A549 (cell line): ENCODE measurements at regions not wholly inside any gene's neighbourhood (a gene's known extent, or its start where the extent isn't known, plus 50 kb on each side); places are given as distances from the start of the nearest gene placed in this dataset.

Experiments used
- ATAC-seq, 2 experiments: fragments of 200-7000 bp in 1 of 2; fragments of >200 bp in 1 of 2; cut with Nextera tagmentation in 1 of 2; cut with Tn5 transposase in 1 of 2; 3 replicates each; pipeline versions ENCODE4 v1.8.0 to v1.9.1; 2018 to 2020; ENCODE audit warnings: mild to moderate bottlenecking in 1 of 2, moderate library complexity in 1 of 2
- CTCF ChIA-PET: fragments of 300-600 bp; sonication (Branson Sonifier 250); formaldehyde crosslinking; extraction: SDS; loops from one replicate; lab custom pipeline; 2021; ENCODE audit warnings: antibody characterized with exemption, inconsistent platforms; lab: Yijun Ruan, JAX
- POLR2A ChIA-PET: fragments of 350-600 bp; formaldehyde crosslinking; extraction: SDS; loops from one replicate; lab custom pipeline; 2021; ENCODE audit warnings: antibody characterized with exemption, inconsistent platforms; lab: Yijun Ruan, JAX
- DNase-seq, 2 experiments: peaks; one replicate each; pipeline versions ENCODE4 v3.0.0 to v3.0.0-alpha.2; 2011 to 2016; ENCODE audit warnings: low read depth in 1 of 2, low spot score in 1 of 2
- FAIRE-seq: peaks from 2 replicates; lab custom pipeline; 2011; peaks lifted over from hg19 to GRCh38; lab: Jason Lieb, UNC
- H3K27ac ChIP-seq, 2 experiments: fragments of >200 bp; sonication (Bioruptor Twin); formaldehyde crosslinking; 3 replicates each; pipeline ENCODE4 v1.5.1; 2016 to 2017
- H3K4me1 ChIP-seq: fragments of >200 bp; sonication (Bioruptor Twin); formaldehyde crosslinking; 3 replicates; pipeline ENCODE4 v1.6.1; 2016
- H3K4me2 ChIP-seq: fragments of >200 bp; sonication (Bioruptor Twin); formaldehyde crosslinking; 3 replicates; pipeline ENCODE4 v1.6.1; 2016
- H3K4me3 ChIP-seq: fragments of >200 bp; sonication (Bioruptor Twin); formaldehyde crosslinking; 3 replicates; pipeline ENCODE4 v1.5.1; 2016
- H3K9me3 ChIP-seq: fragments of >200 bp; sonication (Bioruptor Twin); formaldehyde crosslinking; 3 replicates; pipeline ENCODE4 v1.6.1; 2016
- CBX8 ChIP-seq: fragments of 200-600 bp; sonication (generic); IDR thresholded peaks from 2 replicates; pipeline ENCODE4 v1.6.1; 2016
- CEBPB ChIP-seq, 2 experiments: fragments of >200 bp in 1 of 2; sonication (Bioruptor Twin) in 1 of 2; formaldehyde crosslinking in 1 of 2; IDR thresholded peaks; 2 replicates each; pipeline ENCODE4 v1.6.1; 2012 to 2016
- EHMT2 ChIP-seq: fragments of 200-600 bp; sonication (generic); IDR thresholded peaks from 2 replicates; pipeline ENCODE4 v1.6.1; 2016; ENCODE audit warnings: antibody characterized with exemption, low read depth, mild to moderate bottlenecking, moderate library complexity
- ESRRA ChIP-seq: fragments of 150-350 bp; IDR thresholded peaks from 2 replicates; pipeline ENCODE4 v1.6.1; 2014; ENCODE audit warnings: mild to moderate bottlenecking, low read length, borderline replicate concordance
- FOSL2 ChIP-seq, 2 experiments: fragments of 450-650 bp in 1 of 2; fragments of >200 bp in 1 of 2; sonication (Bioruptor Twin) in 1 of 2; formaldehyde crosslinking; IDR thresholded peaks; 2 replicates each; pipeline versions ENCODE4 v1.5.0 to v1.6.1; 2016 to 2020; ENCODE audit warnings: mild to moderate bottlenecking in 1 of 2, moderate library complexity in 1 of 2
- FOXS1 ChIP-seq: fragments of 250-450 bp; sonication (Bioruptor Pico); IDR thresholded peaks from 2 replicates; pipeline ENCODE4 v1.5.0; 2020; ENCODE audit warnings: mild to moderate bottlenecking, moderate library complexity
- HOXA7 ChIP-seq: fragments of 250-450 bp; sonication (Bioruptor Pico); IDR thresholded peaks from 2 replicates; pipeline ENCODE4 v1.5.0; 2020; ENCODE audit warnings: mild to moderate bottlenecking, moderate library complexity
- HOXB13 ChIP-seq: fragments of 250-450 bp; sonication (Bioruptor Pico); IDR thresholded peaks from 2 replicates; pipeline ENCODE4 v1.5.0; 2020; ENCODE audit warnings: low read depth, mild to moderate bottlenecking, moderate library complexity
- JUN ChIP-seq, 2 experiments: fragments of >200 bp; sonication (Bioruptor Twin); formaldehyde crosslinking; IDR thresholded peaks; 2 replicates in 1 of 2; 3 replicates in 1 of 2; pipeline ENCODE4 v1.6.1; 2016 to 2017
- MAFK ChIP-seq: fragments of 450-650 bp; IDR thresholded peaks from 2 replicates; pipeline ENCODE4 v1.6.1; 2014; ENCODE audit not compliant: partially characterized antibody
- MYC ChIP-seq: IDR thresholded peaks from 2 replicates; pipeline ENCODE4 v1.6.1; 2012; ENCODE audit warnings: mild to moderate bottlenecking, inconsistent platforms, low read length, improper control_type of control experiment, borderline replicate concordance
- NPAS2 ChIP-seq: fragments of 250-450 bp; sonication (Bioruptor Pico); IDR thresholded peaks from 2 replicates; pipeline ENCODE4 v1.8.0; 2022; ENCODE audit warnings: mild to moderate bottlenecking, moderate library complexity, borderline replicate concordance
- POLR2A ChIP-seq: IDR thresholded peaks from 2 replicates; pipeline ENCODE4 v1.6.1; 2012; ENCODE audit warnings: mild to moderate bottlenecking, low read length
- POLR2AphosphoS2 ChIP-seq: conservative IDR thresholded peaks from 2 replicates; pipeline ENCODE4 v1.6.1; 2012; ENCODE audit warnings: low read length, improper control_type of control experiment, inconsistent platforms
- RARB ChIP-seq: fragments of 250-450 bp; sonication (Bioruptor Pico); IDR thresholded peaks from 2 replicates; pipeline ENCODE4 v1.8.0; 2021; ENCODE audit warnings: mild to moderate bottlenecking, moderate library complexity
- RFX5 ChIP-seq: fragments of 450-650 bp; IDR thresholded peaks from 2 replicates; pipeline ENCODE4 v1.7.1; 2014; ENCODE audit warnings: antibody characterized with exemption, mild to moderate bottlenecking, moderate library complexity
- TFCP2L1 ChIP-seq: fragments of 250-450 bp; sonication (Bioruptor Pico); IDR thresholded peaks from 2 replicates; pipeline ENCODE4 v1.5.0; 2021; ENCODE audit warnings: mild to moderate bottlenecking
- ZC3H11A ChIP-seq: fragments of 450-650 bp; IDR thresholded peaks from 2 replicates; pipeline ENCODE4 v1.6.1; 2014; ENCODE audit warnings: antibody characterized with exemption, mild to moderate bottlenecking
- WGBS: methylation state at CpG from one replicate; pipeline ENCODE4 v1.1.6; 2017; ENCODE audit errors: missing lambda C conversion rate; 5-methylcytosine and 5-hydroxymethylcytosine counted together
- TF ChIP-seq, protein P1 (sequence below): fragments of 250-450 bp; sonication (Bioruptor Pico); IDR thresholded peaks from 2 replicates; pipeline ENCODE4 v1.5.0; 2020; ENCODE audit warnings: low read depth, mild to moderate bottlenecking, moderate library complexity
- TF ChIP-seq, protein P2 (sequence below): fragments of 450-650 bp; IDR thresholded peaks from 2 replicates; pipeline ENCODE4 v1.6.1; 2014; ENCODE audit warnings: antibody characterized with exemption
- TF ChIP-seq, protein P3 (sequence below): fragments of >200 bp; sonication (Bioruptor Twin); formaldehyde crosslinking; IDR thresholded peaks from 3 replicates; pipeline ENCODE4 v1.5.1; 2016
- TF ChIP-seq, protein P4 (sequence below): IDR thresholded peaks from 2 replicates; pipeline ENCODE4 v1.6.1; 2012; ENCODE audit warnings: low read depth, borderline replicate concordance

DNA sequence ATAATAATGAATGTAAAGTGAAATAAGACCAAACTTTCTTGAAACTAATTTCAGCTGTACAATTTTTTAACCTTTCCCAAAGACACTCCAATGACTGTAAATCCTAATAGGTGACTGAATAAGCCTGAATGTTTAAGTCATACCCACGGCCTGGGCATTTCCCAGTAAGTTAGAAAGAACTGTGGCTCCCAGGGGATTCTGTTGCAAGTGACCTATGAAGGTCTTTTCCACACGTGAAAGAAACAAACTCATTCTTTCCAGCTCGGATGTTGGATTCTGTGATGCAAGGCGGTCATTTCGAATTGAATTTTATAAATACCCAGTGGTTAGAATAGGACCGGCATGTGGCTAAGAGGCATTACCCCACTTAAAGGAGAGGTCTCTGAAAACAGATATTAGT lies 1134.4 kb downstream of the GALC start:
- WGBS: 16% methylated on average over 6 of the region's 6 CpGs
- H3K4me2 ChIP-seq: no peak overlapping the region
- DNase-seq (no peak), FAIRE-seq (no peak), ATAC-seq (no peak)
- POLR2A ChIA-PET: no interaction called here
- TF ChIP-seq ZC3H11A (no peak), MYC (no peak), FOSL2 (IDR thresholded peaks at IDR 0.05) (no peak), FOSL2 (CRISPR knock-in tag; IDR thresholded peaks at IDR 0.05) (no peak), CBX8 (no peak), TFCP2L1 (CRISPR knock-in tag) (no peak), ESRRA (no peak), EHMT2 (no peak), RARB (CRISPR knock-in tag) (no peak), NPAS2 (no peak), POLR2A (no peak)
- TF ChIP-seq, protein P1, sequence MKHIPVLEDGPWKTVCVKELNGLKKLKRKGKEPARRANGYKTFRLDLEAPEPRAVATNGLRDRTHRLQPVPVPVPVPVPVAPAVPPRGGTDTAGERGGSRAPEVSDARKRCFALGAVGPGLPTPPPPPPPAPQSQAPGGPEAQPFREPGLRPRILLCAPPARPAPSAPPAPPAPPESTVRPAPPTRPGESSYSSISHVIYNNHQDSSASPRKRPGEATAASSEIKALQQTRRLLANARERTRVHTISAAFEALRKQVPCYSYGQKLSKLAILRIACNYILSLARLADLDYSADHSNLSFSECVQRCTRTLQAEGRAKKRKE (CRISPR knock-in tag): no peak
- CTCF ChIA-PET: no interaction called here
- H3K4me3 ChIP-seq: no peak overlapping the region
- no peaks in the 10 kb centered on the region for H3K9me3 ChIP-seq
- no peaks in the 10 kb centered on the region for H3K4me1 ChIP-seq
- H3K27ac ChIP-seq: no peak overlapping the region

DNA sequence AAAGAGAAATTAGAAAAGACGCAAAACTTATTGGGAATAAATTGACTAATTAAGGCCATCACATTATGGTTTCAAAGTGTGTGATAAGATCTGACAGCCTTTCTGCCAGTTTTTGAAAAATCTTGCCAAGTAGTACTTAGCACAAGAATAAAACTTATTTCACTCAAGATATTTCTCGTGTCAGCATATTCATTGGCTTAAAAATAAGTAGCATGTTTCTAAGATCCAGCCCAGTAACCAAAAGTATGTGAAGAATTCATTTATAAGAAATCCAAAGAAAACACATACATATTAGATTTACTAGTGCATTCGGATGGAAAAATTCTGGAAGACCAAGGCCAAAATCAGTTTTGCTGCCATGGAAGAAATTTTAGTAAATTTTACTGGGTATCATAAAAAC lies 1135.0 kb downstream of the GALC start:
- Histone ChIP-seq H3K4me3 (no peak overlapping the region), H3K4me1 (no peaks in the 10 kb centered on the region), H3K4me2 (no peak overlapping the region), H3K9me3 (no peaks in the 10 kb centered on the region), H3K27ac (no peak overlapping the region)
- no peak for FAIRE-seq
- WGBS: 35% methylated on average over 3 of the region's 3 CpGs
- POLR2A ChIA-PET: no interaction called here
- CTCF ChIA-PET: no interaction called here
- no peak for ATAC-seq
- TF ChIP-seq, protein P2, sequence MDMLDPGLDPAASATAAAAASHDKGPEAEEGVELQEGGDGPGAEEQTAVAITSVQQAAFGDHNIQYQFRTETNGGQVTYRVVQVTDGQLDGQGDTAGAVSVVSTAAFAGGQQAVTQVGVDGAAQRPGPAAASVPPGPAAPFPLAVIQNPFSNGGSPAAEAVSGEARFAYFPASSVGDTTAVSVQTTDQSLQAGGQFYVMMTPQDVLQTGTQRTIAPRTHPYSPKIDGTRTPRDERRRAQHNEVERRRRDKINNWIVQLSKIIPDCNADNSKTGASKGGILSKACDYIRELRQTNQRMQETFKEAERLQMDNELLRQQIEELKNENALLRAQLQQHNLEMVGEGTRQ: no peak
- TF ChIP-seq, protein P3, sequence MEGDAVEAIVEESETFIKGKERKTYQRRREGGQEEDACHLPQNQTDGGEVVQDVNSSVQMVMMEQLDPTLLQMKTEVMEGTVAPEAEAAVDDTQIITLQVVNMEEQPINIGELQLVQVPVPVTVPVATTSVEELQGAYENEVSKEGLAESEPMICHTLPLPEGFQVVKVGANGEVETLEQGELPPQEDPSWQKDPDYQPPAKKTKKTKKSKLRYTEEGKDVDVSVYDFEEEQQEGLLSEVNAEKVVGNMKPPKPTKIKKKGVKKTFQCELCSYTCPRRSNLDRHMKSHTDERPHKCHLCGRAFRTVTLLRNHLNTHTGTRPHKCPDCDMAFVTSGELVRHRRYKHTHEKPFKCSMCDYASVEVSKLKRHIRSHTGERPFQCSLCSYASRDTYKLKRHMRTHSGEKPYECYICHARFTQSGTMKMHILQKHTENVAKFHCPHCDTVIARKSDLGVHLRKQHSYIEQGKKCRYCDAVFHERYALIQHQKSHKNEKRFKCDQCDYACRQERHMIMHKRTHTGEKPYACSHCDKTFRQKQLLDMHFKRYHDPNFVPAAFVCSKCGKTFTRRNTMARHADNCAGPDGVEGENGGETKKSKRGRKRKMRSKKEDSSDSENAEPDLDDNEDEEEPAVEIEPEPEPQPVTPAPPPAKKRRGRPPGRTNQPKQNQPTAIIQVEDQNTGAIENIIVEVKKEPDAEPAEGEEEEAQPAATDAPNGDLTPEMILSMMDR: no peak
- TF ChIP-seq, protein P4, sequence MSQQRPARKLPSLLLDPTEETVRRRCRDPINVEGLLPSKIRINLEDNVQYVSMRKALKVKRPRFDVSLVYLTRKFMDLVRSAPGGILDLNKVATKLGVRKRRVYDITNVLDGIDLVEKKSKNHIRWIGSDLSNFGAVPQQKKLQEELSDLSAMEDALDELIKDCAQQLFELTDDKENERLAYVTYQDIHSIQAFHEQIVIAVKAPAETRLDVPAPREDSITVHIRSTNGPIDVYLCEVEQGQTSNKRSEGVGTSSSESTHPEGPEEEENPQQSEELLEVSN: no peak
- TF ChIP-seq HOXA7 (CRISPR knock-in tag): no peak
- no peak for TF ChIP-seq JUN (IDR thresholded peaks at IDR 0.05)
- TF ChIP-seq MAFK: peak; percentile 47
- no peak for TF ChIP-seq RFX5
- TF ChIP-seq HOXB13 (CRISPR knock-in tag): no peak
- TF ChIP-seq FOXS1 (CRISPR knock-in tag): no peak
- DNase-seq: no peak

DNA sequence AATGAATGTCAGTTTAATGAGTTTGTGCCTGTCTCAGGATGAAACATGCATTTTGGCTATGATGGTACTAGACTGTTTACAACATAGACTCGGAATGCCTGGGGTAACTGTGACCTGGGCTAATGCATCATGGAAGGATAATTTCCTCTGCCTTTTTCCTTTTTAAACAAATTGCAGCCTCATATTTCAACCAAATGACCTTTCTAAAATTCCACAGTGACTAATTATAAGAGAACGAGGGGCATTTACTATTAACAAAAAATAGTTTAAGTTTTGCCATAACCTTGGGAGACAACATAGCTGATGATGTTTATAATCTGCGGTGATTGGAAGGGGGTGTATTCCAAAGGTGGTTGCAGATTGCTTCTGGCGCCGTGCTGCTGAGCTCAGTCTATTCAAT lies 1140.5 kb downstream of the GALC start:
- H3K4me3 ChIP-seq: no peak overlapping the region
- TF ChIP-seq POLR2AphosphoS2: no peak
- TF ChIP-seq HOXB13 (CRISPR knock-in tag): no peak
- no peak for TF ChIP-seq CEBPB (IDR thresholded peaks at IDR 0.05)
- 1% methylated on average over 5 of the region's 5 CpGs for WGBS
- POLR2A ChIA-PET: no interaction called here
- H3K4me1 ChIP-seq: no peaks in the 10 kb centered on the region
- H3K9me3 ChIP-seq: no peaks in the 10 kb centered on the region
- CTCF ChIA-PET: interaction anchor here (0.7 kb wide), 1 partner anchor 10 kb away, joined by 4 read pairs; no protein-coding TSS in a partner anchor
- DNase-seq (no peak), FAIRE-seq (no peak), ATAC-seq (no peak)
- H3K27ac ChIP-seq: no peak overlapping the region
- H3K4me2 ChIP-seq: no peak overlapping the region
